ENCODE measurements at regions not wholly inside any gene's neighbourhood (a gene's known extent, or its start where the extent isn't known, plus 50 kb on each side); places are given as distances from the start of the nearest gene placed in this dataset.

DNA sequence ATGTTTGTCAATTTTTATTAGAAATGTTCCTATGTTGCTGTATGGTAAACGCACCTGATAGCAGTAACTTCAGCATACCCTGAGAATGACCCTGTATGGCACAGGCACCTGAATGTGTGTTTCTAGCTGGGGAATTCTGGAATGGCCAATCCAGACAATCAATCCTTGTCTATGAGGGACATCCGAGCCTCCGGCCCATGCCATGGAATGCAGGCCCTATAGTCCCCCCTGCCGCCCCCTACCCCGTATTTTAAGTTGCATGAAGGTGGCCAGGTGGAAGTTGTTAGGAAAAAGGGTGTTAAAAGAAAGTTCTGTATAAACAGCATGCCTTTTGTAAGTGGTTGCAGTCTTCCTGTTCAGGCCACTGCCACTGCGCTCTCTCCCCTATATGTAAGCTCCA is 595.9 kb downstream of the DSC3 start:
- TF ChIP-seq CTCF (IDR thresholded peaks at IDR 0.05) (no peak), POLR2AphosphoS5 (IDR thresholded peaks at IDR 0.05; ENCODE audit: low read depth, low read length) (no peak)

All from Panc1 (cell line).